HCT116 (cell line): ENCODE measurements at regions not wholly inside any gene's neighbourhood (a gene's known extent, or its start where the extent isn't known, plus 50 kb on each side); places are given as distances from the start of the nearest gene placed in this dataset.

Experiments used
- ATAC-seq: fragments of 200-7000 bp; cut with Tn5 transposase; 2 replicates; pipeline ENCODE4 v1.9.1; 2020; ENCODE audit warnings: mild to moderate bottlenecking, moderate library complexity
- BruUV-seq: library from RNA; stranded (reverse); fragments of 400-500 nt; replicated peaks from 2 replicates; lab custom pipeline; 2021; lab: Mats Ljungman, UMichigan
- CTCF ChIA-PET: fragments of 300-600 bp; sonication (Branson Sonifier 250); formaldehyde crosslinking; loops from one replicate; lab custom pipeline; 2021; ENCODE audit warnings: antibody characterized with exemption; lab: Charles Lee
- POLR2A ChIA-PET: fragments of 300-600, 350-600 bp; sonication (Branson Sonifier 250); formaldehyde crosslinking; loops from one replicate; lab custom pipeline; 2021; ENCODE audit warnings: antibody characterized with exemption; lab: Charles Lee
- RAD21 ChIA-PET, 2 experiments: fragments of 300-600 bp; sonication (Branson Sonifier 250); formaldehyde crosslinking; loops; one replicate each; lab custom pipeline; 2023; ENCODE audit warnings: low total read pairs in 2 of 2; ENCODE audit not compliant: uncharacterized antibody in 2 of 2, unreplicated experiment in 2 of 2, low non-redundant PET in 1 of 2; lab: Charles Lee
- DNase-seq: peaks from one replicate; pipeline ENCODE4 v3.0.0-alpha.2; 2010; ENCODE audit warnings: low read depth, low spot score
- H2AFZ ChIP-seq: fragments of 200-600 bp; shearing (Covaris generic), sonication (generic); 2 replicates; pipeline ENCODE4 v1.6.1; 2017; ENCODE audit warnings: low read depth, mixed run types, mixed read lengths, antibody characterized with exemption, low read length; ENCODE audit not compliant: poor library complexity, severe bottlenecking
- H3K27ac ChIP-seq: 2 replicates; pipeline ENCODE4 v1.5.1; 2012; ENCODE audit warnings: low read depth, low read length
- H3K27me3 ChIP-seq: fragments of 200-600 bp; sonication (generic); 2 replicates; pipeline ENCODE4 v1.6.1; 2016; ENCODE audit warnings: mixed run types, low read length, mixed read lengths; ENCODE audit not compliant: insufficient read depth
- H3K36me3 ChIP-seq, 2 experiments: fragments of 200-500 bp in 1 of 2; fragments of 200-600 bp in 1 of 2; sonication (Bioruptor generic) in 1 of 2; sonication (generic) in 1 of 2; 2 replicates each; pipeline versions ENCODE4 v1.5.1 to v1.6.1; 2014 to 2016; ENCODE audit warnings: low read length in 2 of 2, inconsistent platforms in 1 of 2, mixed read lengths in 1 of 2, mixed run types in 1 of 2; ENCODE audit not compliant: insufficient read depth in 2 of 2, control insufficient read depth in 1 of 2
- H3K4me1 ChIP-seq, 2 experiments: fragments of 200-600 bp in 1 of 2; sonication (generic) in 1 of 2; 2 replicates each; pipeline versions ENCODE4 v1.5.1 to v1.6.1; 2012 to 2017; ENCODE audit warnings: low read length in 2 of 2, inconsistent platforms in 1 of 2, mild to moderate bottlenecking in 1 of 2, mixed read lengths in 1 of 2, mixed run types in 1 of 2, moderate library complexity in 1 of 2; ENCODE audit not compliant: insufficient read depth in 2 of 2, control insufficient read depth in 1 of 2
- H3K4me2 ChIP-seq: fragments of 200-600 bp; sonication (generic); 2 replicates; pipeline ENCODE4 v1.6.1; 2017; ENCODE audit warnings: mixed run types, low read length, mixed read lengths
- H3K4me3 ChIP-seq, 2 experiments: fragments of 200-600 bp in 1 of 2; sonication (generic) in 1 of 2; replicated peaks in 1 of 2; 2 replicates each; pipeline ENCODE4 v1.5.1; 2011 to 2016; ENCODE audit warnings: low read length in 2 of 2, control low read depth in 1 of 2, low read depth in 1 of 2, mild to moderate bottlenecking in 1 of 2, mixed read lengths in 1 of 2, mixed run types in 1 of 2
- H3K79me2 ChIP-seq: fragments of 200-600 bp; sonication (generic); 2 replicates; pipeline ENCODE4 v1.6.1; 2017; ENCODE audit warnings: mild to moderate bottlenecking, mixed run types, low read length, moderate library complexity, mixed read lengths; ENCODE audit not compliant: insufficient read depth
- H3K9ac ChIP-seq: fragments of 200-600 bp; sonication (generic); 2 replicates; pipeline ENCODE4 v1.6.1; 2016; ENCODE audit warnings: low read length, mixed read lengths
- H3K9me2 ChIP-seq: fragments of 200-600 bp; sonication (generic), shearing (Covaris generic); 2 replicates; pipeline ENCODE4 v1.6.1; 2017; ENCODE audit warnings: mixed run types, mild to moderate bottlenecking, moderate library complexity; ENCODE audit not compliant: insufficient read depth
- H3K9me3 ChIP-seq, 2 experiments: fragments of 200-500 bp in 1 of 2; fragments of 200-600 bp in 1 of 2; sonication (Bioruptor generic) in 1 of 2; sonication (generic) in 1 of 2; 2 replicates each; pipeline ENCODE4 v1.6.1; 2014 to 2017; ENCODE audit warnings: low read length in 2 of 2, mixed read lengths in 2 of 2, inconsistent platforms in 1 of 2, low read depth in 1 of 2, mild to moderate bottlenecking in 1 of 2, mixed run types in 1 of 2, moderate library complexity in 1 of 2; ENCODE audit not compliant: control insufficient read depth in 1 of 2, insufficient read depth in 1 of 2
- H4K20me1 ChIP-seq: fragments of 200-600 bp; sonication (generic), shearing (Covaris generic); 2 replicates; pipeline ENCODE4 v1.6.1; 2017; ENCODE audit warnings: mixed run types, mild to moderate bottlenecking, moderate library complexity; ENCODE audit not compliant: insufficient read depth
- CEBPB ChIP-seq: IDR thresholded peaks from 2 replicates; pipeline ENCODE4 v1.6.1; 2012; ENCODE audit warnings: low read depth
- CTCF ChIP-seq, 3 experiments: fragments of 200-600 bp in 1 of 3; sonication (generic) in 1 of 3; IDR thresholded peaks in 2 of 3; conservative IDR thresholded peaks in 1 of 3; 2 replicates each; pipeline ENCODE4 v1.5.1; 2012 to 2017; ENCODE audit warnings: low read depth in 2 of 3, low read length in 2 of 3, antibody characterized with exemption in 1 of 3, borderline replicate concordance in 1 of 3, control low read depth in 1 of 3, mild to moderate bottlenecking in 1 of 3, mixed read lengths in 1 of 3, mixed run types in 1 of 3, moderate library complexity in 1 of 3; ENCODE audit not compliant: insufficient read depth in 1 of 3
- EGR1 ChIP-seq: IDR thresholded peaks from 2 replicates; pipeline ENCODE4 v1.6.1; 2012; ENCODE audit warnings: low read depth
- EZH2 ChIP-seq: fragments of 200-600 bp; sonication (generic); IDR thresholded peaks from 2 replicates; pipeline ENCODE4 v1.6.1; 2017; ENCODE audit warnings: antibody characterized with exemption, mixed run types
- EZH2phosphoT487 ChIP-seq: fragments of 200-600 bp; IDR thresholded peaks from 2 replicates; pipeline ENCODE4 v1.6.1; 2018; ENCODE audit warnings: antibody characterized with exemption, borderline replicate concordance
- FOSL1 ChIP-seq: IDR thresholded peaks from 2 replicates; pipeline ENCODE4 v1.6.1; 2012; ENCODE audit warnings: low read depth
- POLR2AphosphoS5 ChIP-seq: IDR thresholded peaks from 2 replicates; pipeline ENCODE4 v1.6.1; 2011; ENCODE audit warnings: mild to moderate bottlenecking, low read depth, low read length, moderate library complexity
- REST ChIP-seq: IDR thresholded peaks from 2 replicates; pipeline ENCODE4 v1.6.1; 2012; ENCODE audit warnings: low read depth
- SP1 ChIP-seq: IDR thresholded peaks from 2 replicates; pipeline ENCODE4 v1.6.1; 2012; ENCODE audit warnings: low read depth
- YY1 ChIP-seq: IDR thresholded peaks from 2 replicates; pipeline ENCODE4 v1.6.1; 2011; ENCODE audit warnings: low read length, low read depth, moderate library complexity, mild to moderate bottlenecking; ENCODE audit not compliant: insufficient replicate concordance; ENCODE audit errors: extremely low read depth
- intact Hi-C: fragments of 100-400 bp; cut with micrococcal nuclease; formaldehyde crosslinking; loops from 2 replicates; pipeline ENCODE4 v1.10.0; 2022

GRCh38 chr22:22986008-22986407 lies 84.3 kb upstream of the GNAZ start:
- CTCF ChIA-PET, result no interaction called here
- H3K27me3 ChIP-seq, result no peaks in the 10 kb centered on the region
- no TSS peak for BruUV-seq
- no peak overlapping the region for H3K9ac ChIP-seq
- POLR2A ChIA-PET, result no interaction called here
- TF ChIP-seq CEBPB (no peak), SP1 (no peak), YY1 (no peak), CTCF (IDR thresholded peaks at IDR 0.05 in 2 of 3, conservative IDR thresholded peaks at IDR 0.05 in 1 of 3; ENCODE audit: borderline replicate concordance in 1 of 3, insufficient read depth in 1 of 3, low read depth in 2 of 3, low read length in 2 of 3) (no peak), FOSL1 (no peak), EGR1 (no peak), POLR2AphosphoS5 (no peak), REST (no peak), EZH2phosphoT487 (no peak), EZH2 (no peak)
- no peak overlapping the region for H3K4me3 ChIP-seq
- peaks cover 4 to 8% of the 10 kb centered on the region in 2 experiments; a peak in 2 of 4 replicates for H3K9me3 ChIP-seq
- intact Hi-C loops, result no loop called here
- H3K4me1 ChIP-seq, result no peaks in the 10 kb centered on the region
- no peak overlapping the region for H3K27ac ChIP-seq
- no peaks in the 10 kb centered on the region for H3K36me3 ChIP-seq
- RAD21 ChIA-PET, result no interaction called here
- no peaks in the 10 kb centered on the region for H3K79me2 ChIP-seq
- H3K9me2 ChIP-seq, result no peaks in the 10 kb centered on the region
- H4K20me1 ChIP-seq, result no peaks in the 10 kb centered on the region
- ATAC-seq (no peak), DNase-seq (no peak)
- H2AFZ ChIP-seq, result no peak overlapping the region
- H3K4me2 ChIP-seq, result no peak overlapping the region
